ENCODE measurements at regions not wholly inside any gene's neighbourhood (a gene's known extent, or its start where the extent isn't known, plus 50 kb on each side); places are given as distances from the start of the nearest gene placed in this dataset.
"Not testable (repeated sequence)": the region's sequence is repeated elsewhere in the genome, so short reads cannot be mapped to it uniquely, and the experiment has no call there.

GRCh38 chr6:79810185-79810705 lies 137.1 kb downstream of the ELOVL4 start:
- no peak for DNase-seq (ENCODE audit: low read depth in 1 of 2, low spot score in 1 of 2)

- DNase-seq (ENCODE audit: low read depth in 1 of 2, low spot score in 1 of 2): no peak
These were observed 138.4 kb downstream of the ELOVL4 start for GRCh38 chr6:79808921-79809320.

DNA sequence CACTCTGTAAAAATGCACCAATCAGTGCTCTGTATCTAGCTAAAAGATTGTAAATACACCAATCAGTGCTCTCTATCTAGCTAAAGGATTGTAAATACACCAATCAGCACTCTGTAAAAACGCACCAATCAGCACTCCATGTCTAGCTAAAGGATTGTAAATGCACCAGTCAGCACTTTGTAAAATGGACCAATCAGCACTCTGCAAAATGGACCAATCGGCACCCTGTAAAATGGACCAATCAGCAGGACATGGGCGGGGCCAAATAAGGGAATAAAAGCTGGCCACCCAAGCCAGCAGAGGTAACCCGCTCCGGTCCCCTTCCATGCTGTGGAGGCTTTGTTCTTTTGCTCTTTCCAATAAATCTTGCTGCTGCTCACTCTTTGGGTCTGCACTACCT lies 140.7 kb downstream of the ELOVL4 start:
- DNase-seq (ENCODE audit: low read depth in 1 of 2, low spot score in 1 of 2): not testable (repeated sequence)

DNA sequence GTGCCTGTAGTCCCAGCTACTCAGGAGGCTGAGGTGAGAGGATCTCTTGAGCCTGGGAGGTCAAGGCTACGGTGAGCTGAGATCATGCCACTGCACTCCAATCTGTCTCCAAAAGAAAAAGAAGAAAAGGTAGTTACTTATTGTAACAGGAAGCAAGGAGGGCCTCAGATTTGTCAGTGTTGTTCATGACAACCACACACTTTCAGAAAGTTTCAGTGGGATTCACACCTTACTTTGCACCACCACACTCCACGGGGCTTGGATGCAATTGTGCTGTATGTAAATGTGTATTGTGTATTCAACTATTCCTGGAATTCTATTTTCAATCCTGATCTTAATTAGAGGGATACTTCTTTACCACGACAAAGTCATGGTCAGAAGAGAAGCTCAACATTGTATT lies 142.6 kb downstream of the ELOVL4 start:
- DNase-seq (ENCODE audit: low read depth in 1 of 2, low spot score in 1 of 2): no peak

DNA sequence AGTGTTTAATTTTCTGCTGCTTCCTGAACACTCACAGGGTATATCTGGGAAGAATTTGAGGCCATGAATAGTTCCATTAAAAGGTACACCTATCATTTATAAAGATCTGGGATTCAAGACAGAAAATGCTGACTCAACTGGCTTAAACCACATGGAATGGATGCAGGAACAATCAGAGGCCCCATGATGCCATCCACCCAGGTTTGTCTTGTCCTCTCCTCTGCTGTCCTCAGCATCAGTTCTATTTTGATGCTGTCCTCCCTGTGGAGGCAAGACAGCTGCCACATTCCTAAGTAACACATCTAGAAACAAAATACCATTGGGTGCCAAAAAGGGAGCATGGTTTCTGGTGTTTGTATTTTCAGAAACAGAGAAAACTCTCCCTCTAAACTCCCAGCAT lies 143.4 kb downstream of the ELOVL4 start:
- no peak for DNase-seq (ENCODE audit: low read depth in 1 of 2, low spot score in 1 of 2)

DNA sequence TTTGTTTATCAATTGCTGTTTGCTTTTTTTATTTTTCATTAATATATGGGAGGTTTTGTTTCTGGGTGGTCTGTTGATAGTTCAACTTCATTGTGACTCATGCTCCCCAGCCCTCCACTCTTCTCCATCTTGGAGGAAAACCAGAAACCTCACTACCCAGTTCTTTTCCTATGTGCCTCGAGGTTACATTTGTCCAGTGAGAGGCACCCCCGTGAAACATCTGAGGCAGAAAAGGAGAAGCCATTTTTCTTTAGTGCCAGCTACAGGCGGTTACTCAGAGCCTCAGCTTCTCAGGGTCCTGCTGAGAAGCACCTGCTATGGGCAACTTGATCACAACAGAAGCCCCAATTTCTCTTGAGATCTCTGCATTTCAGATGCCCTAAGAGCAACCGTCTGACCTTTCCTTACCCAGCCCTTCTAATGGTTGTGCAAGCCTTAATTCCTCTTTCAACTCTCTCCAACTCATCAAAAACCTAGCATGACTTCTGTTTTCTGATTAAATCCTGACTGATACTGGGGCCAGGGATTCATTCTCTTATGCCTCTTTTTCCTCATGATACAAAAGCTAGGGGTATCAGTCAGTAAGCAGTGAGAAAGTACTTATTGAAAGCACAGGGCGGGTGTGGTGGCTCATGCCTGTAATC lies 144.6 kb downstream of the ELOVL4 start:
- no peak for DNase-seq (ENCODE audit: low read depth in 1 of 2, low spot score in 1 of 2)

DNA sequence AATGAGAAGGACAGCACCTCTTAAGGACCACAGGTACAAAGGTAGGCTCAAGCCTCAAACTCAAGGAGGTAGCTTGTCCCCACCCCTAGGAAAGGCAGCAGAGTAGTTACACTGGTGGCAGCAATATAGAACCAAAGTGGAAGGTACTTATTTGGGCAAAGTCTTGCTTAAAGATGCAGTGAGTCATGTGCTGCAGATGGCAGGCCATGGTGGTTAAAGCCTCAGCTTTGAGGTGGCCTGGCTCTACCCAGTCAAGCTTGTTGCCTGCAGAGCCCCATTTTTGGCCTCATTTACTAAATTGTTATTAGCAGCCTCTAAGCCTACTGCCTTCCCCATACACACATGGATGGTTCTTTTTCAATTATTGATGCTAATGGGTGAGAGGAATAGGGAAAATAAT lies 146.0 kb downstream of the ELOVL4 start:
- no peak for DNase-seq (ENCODE audit: low read depth in 1 of 2, low spot score in 1 of 2)

DNA sequence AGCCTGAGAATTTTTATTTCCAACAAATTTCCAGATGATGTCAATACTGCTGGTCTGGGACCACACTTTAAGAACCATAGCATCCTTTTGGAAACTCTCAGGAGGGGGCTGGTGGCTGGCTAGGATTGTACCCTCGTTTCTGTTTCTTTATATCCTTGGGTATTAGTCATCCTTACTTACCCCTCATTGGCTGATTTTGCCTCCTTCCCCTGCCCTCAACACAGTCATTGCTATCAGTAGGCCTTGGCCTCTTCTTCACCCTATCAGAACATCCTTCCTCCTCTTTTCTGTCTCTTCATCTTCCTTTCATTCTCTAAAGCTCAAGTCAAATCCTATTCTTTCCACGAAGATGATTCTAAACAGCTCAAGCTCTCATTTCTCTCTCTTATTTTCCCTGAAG lies 148.5 kb downstream of the ELOVL4 start:
- no peak for DNase-seq (ENCODE audit: low read depth in 1 of 2, low spot score in 1 of 2)

DNA sequence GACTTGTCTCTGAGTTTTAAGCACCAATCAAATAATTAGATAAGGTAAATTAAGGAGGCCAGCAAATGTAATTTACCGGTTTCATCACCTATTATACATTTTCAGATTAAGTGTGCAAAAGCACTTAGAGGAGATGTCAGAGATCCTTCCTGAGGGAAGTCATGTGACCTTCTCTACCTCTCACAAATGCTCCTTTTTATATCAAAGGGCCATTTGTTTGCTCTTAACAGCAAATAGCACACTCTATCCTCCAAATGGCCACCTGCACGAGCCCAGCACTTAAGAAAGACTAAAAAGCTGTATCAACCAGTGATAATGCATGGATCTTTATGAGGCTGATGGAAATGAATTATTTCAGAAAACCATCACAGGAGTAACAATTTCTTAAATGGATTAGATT lies 149.4 kb downstream of the ELOVL4 start:
- no peak for DNase-seq (ENCODE audit: low read depth in 1 of 2, low spot score in 1 of 2)

GRCh38 chr6:79797163-79797764 lies 150.1 kb downstream of the ELOVL4 start:
- no peak for DNase-seq (ENCODE audit: low read depth in 1 of 2, low spot score in 1 of 2)

DNA sequence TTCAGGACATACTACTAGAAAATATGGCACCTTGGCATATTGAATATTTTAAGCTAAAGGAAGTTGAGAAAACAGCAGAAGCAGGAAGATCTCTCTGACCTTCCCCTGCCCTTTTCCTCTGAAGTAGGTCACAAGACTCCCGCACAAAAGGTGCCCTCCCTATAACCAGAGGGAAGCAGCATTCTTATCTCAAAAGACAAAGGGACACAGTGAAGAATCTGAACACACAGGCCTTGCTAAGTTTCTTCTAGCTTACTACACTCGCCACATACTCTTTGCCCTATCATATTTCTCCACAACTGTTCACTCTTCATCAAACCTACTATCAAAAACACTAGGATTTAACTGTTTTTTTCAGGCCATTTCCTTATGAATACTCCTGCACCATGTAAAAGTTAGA lies 151.2 kb downstream of the ELOVL4 start:
- DNase-seq (ENCODE audit: low read depth in 1 of 2, low spot score in 1 of 2): no peak

GRCh38 chr6:79789896-79790295 lies 157.5 kb downstream of the ELOVL4 start:
- no peak for DNase-seq (ENCODE audit: low read depth in 1 of 2, low spot score in 1 of 2)

DNA sequence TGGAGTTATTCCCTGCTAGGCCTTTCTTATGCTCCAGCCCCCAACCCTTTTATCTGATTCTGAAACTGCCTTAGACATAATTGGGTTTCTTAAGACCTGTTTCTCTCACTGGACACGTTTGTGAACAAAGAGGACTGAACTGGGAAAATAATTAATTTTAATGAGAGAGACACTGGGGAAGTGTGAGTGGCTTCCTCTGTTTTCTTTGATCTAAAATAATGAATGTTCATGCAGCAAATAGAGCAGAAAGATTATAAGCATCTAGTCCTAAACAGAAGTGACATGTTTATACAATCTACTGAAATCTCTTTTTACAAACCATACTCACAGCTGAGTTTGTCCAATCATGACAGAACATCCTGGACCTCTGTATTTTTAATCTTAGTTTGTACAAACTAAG lies 157.6 kb downstream of the SH3BGRL2 start:
- no peak for DNase-seq (ENCODE audit: low read depth in 1 of 2, low spot score in 1 of 2)

- no peak for DNase-seq (ENCODE audit: low read depth in 1 of 2, low spot score in 1 of 2)
These were observed 156.5 kb downstream of the SH3BGRL2 start for GRCh38 chr6:79787626-79788025.

GRCh38 chr6:79784395-79784753 lies 153.2 kb downstream of the SH3BGRL2 start:
- DNase-seq (ENCODE audit: low read depth in 1 of 2, low spot score in 1 of 2): no peak

DNA sequence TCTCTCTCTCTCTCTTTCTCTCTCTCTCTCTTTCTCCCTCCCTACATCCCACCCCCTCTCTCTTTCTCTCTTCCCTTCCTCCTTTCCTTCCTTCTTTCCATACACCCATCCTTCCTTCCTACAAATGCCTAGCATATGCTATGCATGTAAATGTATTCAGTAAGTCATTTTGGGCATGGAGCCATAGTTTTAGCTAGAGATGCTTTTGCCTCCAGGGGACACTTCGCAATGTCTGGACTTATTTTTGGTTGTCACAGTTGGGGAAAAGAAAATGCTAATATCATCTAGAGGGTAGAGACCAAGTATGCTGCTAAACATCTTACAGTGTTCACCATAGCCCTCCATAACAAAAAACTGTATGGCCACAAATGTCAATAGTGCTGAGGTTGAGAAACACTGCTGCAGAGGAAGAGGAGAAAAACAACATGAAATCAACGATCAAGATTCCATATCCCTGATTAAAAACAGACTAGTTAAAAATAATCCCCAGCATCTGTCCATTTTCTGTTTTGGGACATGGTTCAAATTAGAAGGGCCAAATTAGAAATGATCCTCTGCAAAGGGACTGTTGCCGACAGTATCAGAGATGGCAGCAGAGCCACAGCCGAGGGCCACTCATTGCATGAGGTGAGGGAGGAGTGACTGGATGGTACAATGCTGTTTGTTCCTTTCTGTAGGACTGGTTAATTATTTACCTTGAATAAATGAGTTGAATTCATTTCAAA lies 152.7 kb downstream of the SH3BGRL2 start:
- no peak for DNase-seq (ENCODE audit: low read depth in 1 of 2, low spot score in 1 of 2)

DNA sequence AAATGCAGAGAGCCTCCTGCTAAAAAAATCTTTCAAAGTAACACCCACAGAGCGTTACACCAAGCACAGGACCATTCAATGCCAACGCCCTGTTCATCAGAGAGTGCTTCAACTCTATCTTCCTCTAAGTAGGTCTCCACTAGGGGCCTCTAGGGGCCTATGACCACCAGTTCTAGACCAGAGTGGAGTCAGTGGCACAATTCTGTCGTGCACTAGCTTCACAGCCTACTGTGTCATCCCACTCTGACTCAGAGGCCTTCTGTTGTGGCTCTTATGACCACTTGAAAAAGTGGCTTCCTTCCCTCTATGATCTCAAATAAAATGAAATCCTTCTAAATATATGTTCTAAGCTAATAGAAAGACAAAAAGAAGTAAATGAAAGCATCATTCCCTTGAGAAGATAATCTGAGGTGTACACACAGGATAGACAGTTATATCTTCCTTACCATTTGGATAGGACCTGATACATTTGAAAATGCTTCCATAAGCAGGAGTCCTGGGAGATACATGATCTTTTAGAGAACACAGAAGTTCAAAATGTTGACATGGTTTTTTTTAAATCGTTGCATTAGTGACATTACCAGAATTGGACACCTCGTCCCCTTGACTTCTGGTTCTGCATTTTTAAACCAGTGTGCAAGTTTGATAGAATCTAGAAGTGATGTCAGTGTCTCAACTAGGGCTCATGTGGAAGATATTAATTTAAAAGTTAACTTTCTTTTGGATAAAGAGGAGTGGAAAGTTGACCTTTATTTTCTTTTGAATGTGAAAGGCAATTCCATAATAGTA lies 151.9 kb downstream of the SH3BGRL2 start:
- DNase-seq (ENCODE audit: low read depth in 1 of 2, low spot score in 1 of 2): no peak

DNA sequence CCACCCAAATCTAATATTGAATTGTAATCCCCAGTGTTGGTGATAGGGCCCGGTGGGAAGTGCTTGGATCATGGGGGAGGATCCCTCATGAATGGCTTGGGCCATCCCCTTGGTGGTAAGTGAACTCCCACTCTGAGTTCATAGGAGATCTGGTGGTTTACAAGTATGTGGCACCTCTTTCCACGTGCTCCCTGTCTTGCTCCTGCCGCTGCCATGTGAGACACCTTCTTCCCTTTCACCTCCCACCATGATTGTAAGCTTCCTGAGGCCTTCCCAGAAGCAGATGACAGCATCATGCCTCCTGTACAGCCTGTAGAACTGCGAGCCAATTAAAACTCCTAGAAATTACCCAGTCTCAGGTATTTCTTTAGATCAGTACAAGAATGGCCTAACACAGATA lies 150.8 kb downstream of the SH3BGRL2 start:
- no peak for DNase-seq (ENCODE audit: low read depth in 1 of 2, low spot score in 1 of 2)

GRCh38 chr6:79780881-79781280 lies 149.8 kb downstream of the SH3BGRL2 start:
- DNase-seq (ENCODE audit: low read depth in 1 of 2, low spot score in 1 of 2): no peak

DNA sequence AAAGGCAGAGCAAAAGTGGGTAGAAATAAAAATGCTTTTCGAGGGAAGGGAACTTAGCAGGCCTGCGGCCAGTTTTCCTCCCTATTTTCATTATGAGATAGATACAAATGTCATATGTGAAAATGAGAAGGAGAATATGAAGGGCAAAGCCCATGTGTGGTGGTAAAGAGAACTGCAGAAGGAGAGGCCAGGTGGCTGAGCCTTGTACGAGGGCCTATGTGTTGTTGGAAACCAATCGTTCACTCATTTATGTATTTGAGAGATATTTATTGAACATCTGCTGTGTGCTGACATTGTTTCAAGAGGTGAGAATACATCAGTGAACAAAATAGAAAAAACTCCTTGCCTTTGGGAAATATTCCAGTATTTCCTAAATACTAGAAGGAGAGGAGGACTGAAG lies 147.7 kb downstream of the SH3BGRL2 start:
- DNase-seq (ENCODE audit: low read depth in 1 of 2, low spot score in 1 of 2): no peak

GRCh38 chr6:79777713-79778579 lies 146.8 kb downstream of the SH3BGRL2 start:
- peak; percentile 62 to 79 for DNase-seq (ENCODE audit: low read depth in 1 of 2, low spot score in 1 of 2)
